GM23248 (cell line): ENCODE measurements at regions not wholly inside any gene's neighbourhood (a gene's known extent, or its start where the extent isn't known, plus 50 kb on each side); places are given as distances from the start of the nearest gene placed in this dataset.
A peak's percentile ranks its signal among the peaks of the same experiment; 100 is the strongest.
"Not testable (repeated sequence)": the region's sequence is repeated elsewhere in the genome, so short reads cannot be mapped to it uniquely, and the experiment has no call there.

ENCODE experiments used
- DNase-seq: peaks from one replicate; pipeline ENCODE4 v3.0.0-alpha.2; 2015
- H2AFZ ChIP-seq: fragments of 200-600 bp; sonication (generic); 2 replicates; pipeline ENCODE4 v1.6.1; 2016; ENCODE audit warnings: antibody characterized with exemption
- H3F3A ChIP-seq: fragments of 200-600 bp; sonication (generic); 2 replicates; pipeline ENCODE4 v1.6.1; 2016; ENCODE audit warnings: mild to moderate bottlenecking, antibody characterized with exemption, mixed run types; ENCODE audit not compliant: insufficient read depth
- H3K27ac ChIP-seq: fragments of 200-600 bp; sonication (generic); 2 replicates; pipeline ENCODE4 v1.5.1; 2016; ENCODE audit warnings: mild to moderate bottlenecking
- H3K27me3 ChIP-seq: fragments of 200-600 bp; sonication (generic); replicated peaks from 2 replicates; pipeline ENCODE4 v1.6.1; 2016; ENCODE audit warnings: mild to moderate bottlenecking; ENCODE audit not compliant: insufficient read depth
- H3K36me3 ChIP-seq: fragments of 200-600 bp; sonication (generic); 2 replicates; pipeline ENCODE4 v1.6.1; 2016; ENCODE audit warnings: low read depth, mild to moderate bottlenecking
- H3K4me1 ChIP-seq: fragments of 200-600 bp; sonication (generic); 2 replicates; pipeline ENCODE4 v1.6.1; 2016; ENCODE audit warnings: mild to moderate bottlenecking; ENCODE audit not compliant: insufficient read depth
- H3K4me2 ChIP-seq: fragments of 200-600 bp; sonication (generic); one replicate; pipeline ENCODE4 v1.6.1; 2016; ENCODE audit warnings: mild to moderate bottlenecking; ENCODE audit not compliant: unreplicated experiment
- H3K4me3 ChIP-seq: fragments of 200-600 bp; sonication (generic); 2 replicates; pipeline ENCODE4 v1.5.1; 2016; ENCODE audit warnings: mild to moderate bottlenecking
- H3K79me2 ChIP-seq: fragments of 200-600 bp; sonication (generic); 2 replicates; pipeline ENCODE4 v1.6.1; 2016; ENCODE audit warnings: mild to moderate bottlenecking; ENCODE audit not compliant: insufficient read depth
- H3K9ac ChIP-seq: fragments of 200-600 bp; sonication (generic); 2 replicates; pipeline ENCODE4 v1.6.1; 2016; ENCODE audit warnings: mild to moderate bottlenecking
- H3K9me2 ChIP-seq: fragments of 200-600 bp; sonication (generic); 2 replicates; pipeline ENCODE4 v1.6.1; 2016; ENCODE audit warnings: mixed run types, mild to moderate bottlenecking, moderate library complexity; ENCODE audit not compliant: insufficient read depth
- H3K9me3 ChIP-seq: fragments of 200-600 bp; sonication (generic); one replicate; pipeline ENCODE4 v1.6.1; 2017; ENCODE audit warnings: low read depth
- H4K20me1 ChIP-seq: fragments of 200-600 bp; sonication (generic); 2 replicates; pipeline ENCODE4 v1.6.0; 2016; ENCODE audit not compliant: insufficient read depth
- EZH2 ChIP-seq: fragments of 200-600 bp; sonication (generic); IDR thresholded peaks from 2 replicates; pipeline ENCODE4 v1.6.1; 2018; ENCODE audit warnings: antibody characterized with exemption, mild to moderate bottlenecking; ENCODE audit not compliant: insufficient read depth, poor library complexity, severe bottlenecking
- EZH2phosphoT487 ChIP-seq: fragments of 200-600 bp; sonication (generic); IDR thresholded peaks from 2 replicates; pipeline ENCODE4 v1.6.1; 2018; ENCODE audit warnings: antibody characterized with exemption, moderate library complexity, mild to moderate bottlenecking, low read depth; ENCODE audit not compliant: insufficient read depth
- WGBS, 2 experiments: methylation state at CpG; one replicate each; pipeline ENCODE4 v1.1.6; 2015 to 2017; ENCODE audit warnings: low lambda C conversion rate in 2 of 2, low coverage in 1 of 2; ENCODE audit errors: missing lambda C conversion rate in 2 of 2; 5-methylcytosine and 5-hydroxymethylcytosine counted together
- in situ Hi-C: fragments of 300-500 bp; cut with MboI; formaldehyde crosslinking; loops from 2 replicates; pipeline ENCODE4 v1.15.0; 2020

- H3K9ac ChIP-seq: no peak overlapping the region
- peak overlapping the region; percentile 68; the same call in 1 of the 2 replicates for H2AFZ ChIP-seq
- no peaks in the 10 kb centered on the region for H3K27me3 ChIP-seq
- no peaks in the 10 kb centered on the region for H4K20me1 ChIP-seq
- TF ChIP-seq EZH2phosphoT487 (no peak), EZH2 (no peak)
- no peak overlapping the region for H3K27ac ChIP-seq
- H3K79me2 ChIP-seq: no peaks in the 10 kb centered on the region
- no peak overlapping the region for H3K4me2 ChIP-seq
- H3K9me2 ChIP-seq: no peaks in the 10 kb centered on the region
- in situ Hi-C loops: no loop called here
- no peaks in the 10 kb centered on the region for H3K36me3 ChIP-seq
- DNase-seq: no peak
- H3F3A ChIP-seq: 0 out of 2 replicates have a peak, but pooled peaks cover 4% of the 10 kb centered on the region
- no peaks in the 10 kb centered on the region for H3K9me3 ChIP-seq
- peaks cover 5% of the 10 kb centered on the region; the same call in 1 of the 2 replicates for H3K4me1 ChIP-seq
- no peak overlapping the region for H3K4me3 ChIP-seq
These were observed 536.9 kb upstream of the CCDC54 start for GRCh38 chr3:106840319-106840718.

GRCh38 chr3:106842151-106842550 is 535.1 kb upstream of the CCDC54 start:
- no peaks in the 10 kb centered on the region for H3K36me3 ChIP-seq
- H3K27ac ChIP-seq: no peak overlapping the region
- no peak overlapping the region for H3K9ac ChIP-seq
- no peaks in the 10 kb centered on the region for H4K20me1 ChIP-seq
- no peaks in the 10 kb centered on the region for H3K9me2 ChIP-seq
- H3F3A ChIP-seq: 0 out of 2 replicates have a peak, but pooled peaks cover 4% of the 10 kb centered on the region
- no peaks in the 10 kb centered on the region for H3K27me3 ChIP-seq
- H3K4me1 ChIP-seq: peaks cover 5% of the 10 kb centered on the region; the same call in 1 of the 2 replicates
- no peaks in the 10 kb centered on the region for H3K9me3 ChIP-seq
- no peaks in the 10 kb centered on the region for H3K79me2 ChIP-seq
- no peak overlapping the region for H3K4me2 ChIP-seq
- TF ChIP-seq EZH2phosphoT487 (no peak), EZH2 (no peak)
- DNase-seq: no peak
- 72 to 74% methylated on average over 2 of the region's 2 CpGs for WGBS, 2 experiments
- 0 out of 2 replicates have a peak overlapping the region, but pooled peaks have one; percentile 15 for H2AFZ ChIP-seq
- in situ Hi-C loops: no loop called here
- no peak overlapping the region for H3K4me3 ChIP-seq

GRCh38 chr3:106844638-106845037 is 532.6 kb upstream of the CCDC54 start:
- Histone ChIP-seq H3K4me2 (no peak overlapping the region), H3K79me2 (no peaks in the 10 kb centered on the region), H2AFZ (no peak overlapping the region), H3K9me2 (no peaks in the 10 kb centered on the region), H3K36me3 (no peaks in the 10 kb centered on the region), H3F3A (0 out of 2 replicates have a peak, but pooled peaks cover 4% of the 10 kb centered on the region), H3K27me3 (no peaks in the 10 kb centered on the region), H3K9me3 (no peaks in the 10 kb centered on the region), H3K4me1 (peaks cover 6% of the 10 kb centered on the region; the same call in 1 of the 2 replicates), H4K20me1 (no peaks in the 10 kb centered on the region), H3K4me3 (no peak overlapping the region), H3K9ac (no peak overlapping the region), H3K27ac (no peak overlapping the region)
- no peak for DNase-seq
- in situ Hi-C loops: no loop called here
- TF ChIP-seq EZH2phosphoT487: no peak
- no peak for TF ChIP-seq EZH2

GRCh38 chr3:106848099-106848498 is 529.1 kb upstream of the CCDC54 start:
- 92 to 93% methylated on average over 2 of the region's 2 CpGs for WGBS, 2 experiments
- H3K79me2 ChIP-seq: no peaks in the 10 kb centered on the region
- TF ChIP-seq EZH2phosphoT487 (no peak), EZH2 (no peak)

GRCh38 chr3:106850437-106850836 is 526.8 kb upstream of the CCDC54 start:
- peak overlapping the region; percentile 49; the same call in 1 of the 2 replicates for H2AFZ ChIP-seq
- no peaks in the 10 kb centered on the region for H3K9me2 ChIP-seq
- H3K9me3 ChIP-seq: no peaks in the 10 kb centered on the region
- H3F3A ChIP-seq: peaks cover 5% of the 10 kb centered on the region; the same call in 1 of the 2 replicates
- H3K36me3 ChIP-seq: no peaks in the 10 kb centered on the region
- 39 to 54% methylated on average over 3 of the region's 3 CpGs for WGBS, 2 experiments
- no peak overlapping the region for H3K27ac ChIP-seq
- H3K79me2 ChIP-seq: no peaks in the 10 kb centered on the region
- H3K4me3 ChIP-seq: no peak overlapping the region
- H3K9ac ChIP-seq: no peak overlapping the region
- no peaks in the 10 kb centered on the region for H4K20me1 ChIP-seq
- TF ChIP-seq EZH2phosphoT487: no peak
- no peak for TF ChIP-seq EZH2
- DNase-seq: peak; percentile 51
- peaks cover 13% of the 10 kb centered on the region for H3K4me1 ChIP-seq
- H3K27me3 ChIP-seq: no peaks in the 10 kb centered on the region
- in situ Hi-C loops: no loop called here
- H3K4me2 ChIP-seq: peak overlapping the region; percentile 8

More at GRCh38 chr3:106848099-106848498, 529.1 kb upstream of the CCDC54 start:
- DNase-seq: no peak
- Histone ChIP-seq H3K36me3 (no peaks in the 10 kb centered on the region), H3K4me3 (no peak overlapping the region), H3K27me3 (no peaks in the 10 kb centered on the region), H3F3A (peaks cover 5% of the 10 kb centered on the region; the same call in 1 of the 2 replicates), H3K4me1 (peaks cover 13% of the 10 kb centered on the region), H2AFZ (no peak overlapping the region), H3K9me2 (no peaks in the 10 kb centered on the region), H3K4me2 (no peak overlapping the region), H3K27ac (no peak overlapping the region), H3K9ac (no peak overlapping the region), H3K9me3 (no peaks in the 10 kb centered on the region), H4K20me1 (no peaks in the 10 kb centered on the region)
- in situ Hi-C loops: no loop called here

- H3K36me3 ChIP-seq, H3K27ac ChIP-seq, H3K9ac ChIP-seq, H2AFZ ChIP-seq, in situ Hi-C loops, H3F3A ChIP-seq, H3K79me2 ChIP-seq, H3K9me2 ChIP-seq, H4K20me1 ChIP-seq, H3K27me3 ChIP-seq, H3K4me2 ChIP-seq, H3K4me3 ChIP-seq, DNase-seq, H3K9me3 ChIP-seq: not testable (repeated sequence)
- peaks cover 34% of the 10 kb centered on the region for H3K4me1 ChIP-seq
- 50 to 53% methylated on average over 3 of the region's 3 CpGs for whole genome bisulfite sequencing, 2 experiments
These were observed 518.9 kb upstream of the CCDC54 start for GRCh38 chr3:106858321-106858720.
